ENCODE measurements at regions not wholly inside any gene's neighbourhood (a gene's known extent, or its start where the extent isn't known, plus 50 kb on each side); places are given as distances from the start of the nearest gene placed in this dataset.

GRCh38 chr21:27393726-27394125 is 426.8 kb upstream of the ADAMTS5 start:
- peaks cover 1% of the 10 kb centered on the region for H3K9me3 Mint-ChIP-seq (ENCODE audit: unreplicated experiment)
- DNase-seq = no peak
- H3K27me3 Mint-ChIP-seq (ENCODE audit: unreplicated experiment) = no peaks in the 10 kb centered on the region
- H3K27ac Mint-ChIP-seq (ENCODE audit: unreplicated experiment) = no peak overlapping the region
- no peaks in the 10 kb centered on the region for H3K4me1 Mint-ChIP-seq (ENCODE audit: low read depth, unreplicated experiment)
- TF ChIP-seq CTCF (IDR thresholded peaks at IDR 0.05; ENCODE audit: partially characterized antibody, unreplicated experiment) = no peak
- no peak overlapping the region for H3K4me3 Mint-ChIP-seq (ENCODE audit: unreplicated experiment)
- no peaks in the 10 kb centered on the region for H3K36me3 Mint-ChIP-seq (ENCODE audit: unreplicated experiment)

GRCh38 chr21:27391990-27392389 is 425.1 kb upstream of the ADAMTS5 start:
- H3K27ac Mint-ChIP-seq (ENCODE audit: unreplicated experiment) = no peak overlapping the region
- no peak for TF ChIP-seq CTCF (IDR thresholded peaks at IDR 0.05; ENCODE audit: partially characterized antibody, unreplicated experiment)
- H3K4me1 Mint-ChIP-seq (ENCODE audit: low read depth, unreplicated experiment) = no peaks in the 10 kb centered on the region
- DNase-seq = no peak
- no peaks in the 10 kb centered on the region for H3K36me3 Mint-ChIP-seq (ENCODE audit: unreplicated experiment)
- H3K27me3 Mint-ChIP-seq (ENCODE audit: unreplicated experiment) = no peaks in the 10 kb centered on the region
- peaks cover 1% of the 10 kb centered on the region for H3K9me3 Mint-ChIP-seq (ENCODE audit: unreplicated experiment)
- H3K4me3 Mint-ChIP-seq (ENCODE audit: unreplicated experiment) = no peak overlapping the region

GRCh38 chr21:27390384-27390783 is 423.5 kb upstream of the ADAMTS5 start:
- no peak for TF ChIP-seq CTCF (IDR thresholded peaks at IDR 0.05; ENCODE audit: partially characterized antibody, unreplicated experiment)
- H3K27ac Mint-ChIP-seq (ENCODE audit: unreplicated experiment) = no peak overlapping the region
- no peak overlapping the region for H3K4me3 Mint-ChIP-seq (ENCODE audit: unreplicated experiment)
- no peaks in the 10 kb centered on the region for H3K27me3 Mint-ChIP-seq (ENCODE audit: unreplicated experiment)
- H3K9me3 Mint-ChIP-seq (ENCODE audit: unreplicated experiment) = peaks cover 1% of the 10 kb centered on the region
- no peaks in the 10 kb centered on the region for H3K36me3 Mint-ChIP-seq (ENCODE audit: unreplicated experiment)
- no peak for DNase-seq
- no peaks in the 10 kb centered on the region for H3K4me1 Mint-ChIP-seq (ENCODE audit: low read depth, unreplicated experiment)

GRCh38 chr21:27388825-27389224 is 421.9 kb upstream of the ADAMTS5 start:
- H3K9me3 Mint-ChIP-seq (ENCODE audit: unreplicated experiment) = peaks cover 1% of the 10 kb centered on the region
- H3K27ac Mint-ChIP-seq (ENCODE audit: unreplicated experiment) = no peak overlapping the region
- no peak overlapping the region for H3K4me3 Mint-ChIP-seq (ENCODE audit: unreplicated experiment)
- DNase-seq = no peak
- no peaks in the 10 kb centered on the region for H3K4me1 Mint-ChIP-seq (ENCODE audit: low read depth, unreplicated experiment)
- H3K27me3 Mint-ChIP-seq (ENCODE audit: unreplicated experiment) = no peaks in the 10 kb centered on the region
- no peaks in the 10 kb centered on the region for H3K36me3 Mint-ChIP-seq (ENCODE audit: unreplicated experiment)
- TF ChIP-seq CTCF (IDR thresholded peaks at IDR 0.05; ENCODE audit: partially characterized antibody, unreplicated experiment) = no peak

GRCh38 chr21:27382404-27382803 is 415.5 kb upstream of the ADAMTS5 start:
- TF ChIP-seq CTCF (IDR thresholded peaks at IDR 0.05; ENCODE audit: partially characterized antibody, unreplicated experiment) = no peak
- Mint-ChIP-seq H3K27ac (ENCODE audit: unreplicated experiment) (no peak overlapping the region), H3K4me3 (ENCODE audit: unreplicated experiment) (no peak overlapping the region), H3K4me1 (ENCODE audit: low read depth, unreplicated experiment) (peaks cover 11% of the 10 kb centered on the region), H3K9me3 (ENCODE audit: unreplicated experiment) (no peaks in the 10 kb centered on the region), H3K36me3 (ENCODE audit: unreplicated experiment) (no peaks in the 10 kb centered on the region), H3K27me3 (ENCODE audit: unreplicated experiment) (no peaks in the 10 kb centered on the region)
- no peak for DNase-seq
